Stimulated activated CD4-positive, alpha-beta T cell treated with anti-CD3 and anti-CD28 coated beads, TNF-alpha, amount 100 ng/mL, for 4 hours (primary cell): ENCODE measurements at regions not wholly inside any gene's neighbourhood (a gene's known extent, or its start where the extent isn't known, plus 50 kb on each side); places are given as distances from the start of the nearest gene placed in this dataset.
A peak's percentile ranks its signal among the peaks of the same experiment; 100 is the strongest.
"Not testable (repeated sequence)": the region's sequence is repeated elsewhere in the genome, so short reads cannot be mapped to it uniquely, and the experiment has no call there.

Experiments
- DNase-seq, 3 experiments: peaks; one replicate each; pipeline ENCODE4 v3.0.0-alpha.2; 2020; ENCODE audit warnings: low read depth in 3 of 3

GRCh38 chr9:95732802-95733688 lies 142.4 kb upstream of the ERCC6L2 start:
- DNase-seq, result no peak

DNA sequence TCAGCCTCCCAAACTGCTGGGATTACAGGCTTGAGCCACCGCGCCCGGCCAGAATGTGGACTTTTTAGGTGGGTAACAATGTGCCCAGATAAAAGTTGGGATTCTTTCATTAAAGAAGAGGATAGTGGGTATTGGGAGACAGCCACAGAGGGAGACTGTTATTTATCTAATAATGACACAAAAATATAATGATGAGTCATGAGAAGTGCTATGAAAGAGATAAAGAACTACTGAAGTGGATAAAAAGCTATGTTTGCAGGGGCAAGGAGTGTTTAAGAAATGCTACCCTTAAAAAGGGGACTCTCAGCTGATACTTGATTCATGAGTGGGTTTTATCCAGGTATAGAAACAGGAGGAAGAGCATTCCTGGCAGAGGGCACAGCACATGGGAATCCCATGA lies 143.6 kb upstream of the ERCC6L2 start:
- no peak for DNase-seq

DNA sequence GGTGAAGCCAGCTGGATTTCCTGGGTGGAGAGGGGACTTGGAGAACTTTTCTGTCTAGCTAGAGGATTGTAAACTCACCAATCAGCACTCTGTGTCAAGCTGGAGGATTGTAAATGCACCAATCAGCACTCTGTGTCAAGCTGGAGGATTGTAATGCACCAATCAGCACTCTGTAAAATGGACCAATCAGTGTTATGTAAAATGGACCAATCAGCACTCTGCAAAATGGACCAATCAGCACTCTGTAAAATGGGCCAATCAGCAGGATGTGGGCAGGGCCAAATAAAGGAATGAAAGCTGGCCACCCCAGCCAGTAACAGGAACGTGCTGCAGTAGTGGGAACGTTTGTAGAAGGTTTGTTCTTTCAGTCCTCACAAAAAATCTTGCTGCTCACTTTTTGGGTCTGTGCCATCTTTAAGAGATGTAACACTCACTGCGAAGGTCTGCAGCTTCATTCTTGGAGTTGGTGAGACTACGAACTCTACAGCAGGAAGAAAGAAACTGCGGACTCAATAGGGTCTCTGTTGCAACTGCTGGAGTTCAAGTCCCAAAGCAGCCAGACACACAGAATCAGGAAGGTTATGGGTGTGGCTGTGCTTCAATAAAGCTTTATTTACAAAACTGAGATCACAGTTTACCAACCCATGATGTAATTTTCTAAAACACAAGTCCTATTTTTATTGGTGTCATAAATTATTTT lies 145.7 kb upstream of the ERCC6L2 start:
- no peak for DNase-seq

- no peak for DNase-seq
Observed at GRCh38 chr9:95729046-95729445, 146.4 kb upstream of the ERCC6L2 start.

DNA sequence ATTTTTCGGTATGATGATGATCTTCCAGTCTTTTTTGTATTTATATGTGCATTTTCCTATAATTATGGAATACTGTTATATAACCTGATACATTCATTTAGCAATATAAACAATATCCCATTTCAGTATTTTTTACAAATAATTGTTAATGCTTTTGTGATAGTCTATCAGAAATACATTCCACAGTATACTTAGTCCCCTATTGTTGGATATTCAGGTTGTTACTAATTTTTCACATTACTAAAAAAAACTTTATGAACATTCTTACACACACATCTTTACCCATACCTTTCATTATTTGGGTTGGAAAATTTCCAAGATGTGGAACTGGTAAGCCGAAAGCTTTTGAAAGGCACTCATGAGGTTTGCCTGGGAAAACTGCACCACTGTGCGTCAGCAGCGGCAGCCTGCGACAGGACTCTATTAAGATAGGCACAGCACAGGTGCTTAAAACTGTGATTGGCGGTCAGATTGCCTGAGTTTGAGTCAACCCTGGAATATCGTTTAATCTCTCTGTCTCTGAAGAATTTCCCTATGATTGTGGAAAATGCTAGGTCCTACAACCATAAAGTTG lies 147.5 kb upstream of the ERCC6L2 start:
- DNase-seq, result no peak

DNA sequence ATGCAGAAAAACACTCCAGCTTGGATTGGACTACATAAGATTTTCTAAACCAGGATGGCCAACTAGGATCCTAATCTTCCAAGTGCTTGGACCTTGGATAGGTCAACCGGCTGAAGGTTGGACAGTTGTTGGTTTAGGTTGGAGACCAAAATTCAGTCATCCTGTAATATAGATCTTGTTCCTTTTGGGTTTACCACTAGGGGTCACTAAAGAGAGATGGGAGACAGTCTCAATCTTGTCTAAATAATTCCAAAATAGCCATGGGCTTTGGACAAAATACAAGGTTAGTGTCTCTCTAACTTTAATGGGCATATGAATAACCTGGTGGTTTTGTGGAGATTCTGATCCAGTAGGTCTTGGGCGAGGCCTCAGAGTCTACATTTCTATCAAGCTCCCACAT lies 148.7 kb upstream of the ERCC6L2 start:
- no peak for DNase-seq

GRCh38 chr9:95725045-95725444 lies 150.4 kb upstream of the ERCC6L2 start:
- DNase-seq, result peak in 1 of 3 experiments; percentile 2

DNA sequence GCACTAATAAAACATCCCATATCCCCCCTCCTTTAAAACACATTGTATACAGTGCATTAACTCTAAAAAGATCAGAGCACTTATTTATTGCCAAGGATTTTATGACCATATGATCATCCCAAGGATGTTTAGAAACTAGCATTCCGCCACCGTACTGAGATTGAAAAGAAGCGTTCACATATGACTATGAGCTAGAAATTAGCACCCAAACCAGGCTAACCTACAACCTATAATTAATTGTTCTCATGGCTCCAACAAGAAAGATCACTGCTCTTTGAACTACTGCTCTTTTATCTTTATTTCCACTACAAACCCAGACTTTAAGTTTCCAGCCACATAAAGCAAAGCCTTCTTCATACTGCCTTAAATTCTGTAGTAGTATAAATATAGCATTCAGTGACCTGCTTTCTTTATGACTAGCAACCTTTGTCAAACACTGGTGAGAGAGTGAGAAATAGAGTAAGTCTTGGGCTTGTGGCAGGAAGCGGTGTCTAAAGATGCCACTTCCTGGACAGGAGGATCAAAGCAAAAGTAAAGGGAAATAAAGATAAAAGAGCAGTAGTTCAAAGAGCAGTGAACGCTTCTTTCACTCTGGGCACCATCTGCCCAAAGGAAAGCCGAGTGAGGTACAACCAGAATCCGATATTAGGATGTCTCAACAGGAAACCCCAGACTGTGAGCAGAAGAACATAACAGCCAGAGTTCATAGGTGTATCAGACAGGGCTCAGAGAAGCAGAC lies 151.1 kb upstream of the ERCC6L2 start:
- DNase-seq, result peak in 2 of 3 experiments; percentile 15 to 18

- no peak for DNase-seq
Observed at GRCh38 chr9:95722141-95722540, 153.3 kb upstream of the ERCC6L2 start.

- DNase-seq, result no peak
Observed at GRCh38 chr9:95721061-95721531, 154.4 kb upstream of the ERCC6L2 start.

DNA sequence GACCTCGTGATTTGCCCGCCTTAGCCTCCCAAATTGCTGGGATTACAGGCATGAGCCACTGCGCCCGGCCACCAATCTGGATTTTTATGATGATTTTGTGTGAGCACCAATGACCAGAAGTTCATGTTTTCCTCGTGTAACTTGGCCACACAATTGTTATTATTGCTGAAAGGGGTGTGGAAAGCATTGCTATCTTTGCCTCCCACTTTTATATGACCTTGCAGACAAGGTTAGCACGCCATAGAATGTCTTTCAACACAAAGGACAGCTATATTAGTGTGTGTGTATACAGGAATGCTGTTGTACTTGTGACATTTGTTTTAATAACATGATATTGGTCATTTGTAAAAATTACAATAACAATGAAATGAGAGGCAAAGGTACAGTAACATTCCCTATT lies 155.0 kb upstream of the ERCC6L2 start:
- no peak for DNase-seq

DNA sequence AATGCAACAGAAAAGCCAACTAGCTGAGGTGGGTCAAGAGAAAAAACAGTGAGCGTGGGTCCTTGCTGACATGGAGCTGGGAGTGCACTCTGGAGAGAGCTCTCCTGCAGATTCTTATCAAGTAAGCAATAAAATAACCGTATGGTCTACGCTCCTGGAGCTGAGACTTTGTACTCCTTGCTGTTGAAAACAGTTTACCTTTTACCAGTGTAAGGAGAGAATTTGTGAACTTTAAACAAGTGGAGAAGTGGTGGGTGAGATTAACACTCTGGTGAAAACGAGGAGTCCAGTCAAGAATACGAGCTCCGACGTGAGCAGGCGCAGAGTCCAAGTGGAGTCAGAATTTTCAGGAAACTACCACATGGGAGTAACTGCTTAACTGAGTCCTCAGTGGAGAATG lies 156.1 kb upstream of the ERCC6L2 start:
- DNase-seq, result no peak

- DNase-seq, result no peak
Observed at GRCh38 chr9:95718263-95718662, 157.2 kb upstream of the ERCC6L2 start.

DNA sequence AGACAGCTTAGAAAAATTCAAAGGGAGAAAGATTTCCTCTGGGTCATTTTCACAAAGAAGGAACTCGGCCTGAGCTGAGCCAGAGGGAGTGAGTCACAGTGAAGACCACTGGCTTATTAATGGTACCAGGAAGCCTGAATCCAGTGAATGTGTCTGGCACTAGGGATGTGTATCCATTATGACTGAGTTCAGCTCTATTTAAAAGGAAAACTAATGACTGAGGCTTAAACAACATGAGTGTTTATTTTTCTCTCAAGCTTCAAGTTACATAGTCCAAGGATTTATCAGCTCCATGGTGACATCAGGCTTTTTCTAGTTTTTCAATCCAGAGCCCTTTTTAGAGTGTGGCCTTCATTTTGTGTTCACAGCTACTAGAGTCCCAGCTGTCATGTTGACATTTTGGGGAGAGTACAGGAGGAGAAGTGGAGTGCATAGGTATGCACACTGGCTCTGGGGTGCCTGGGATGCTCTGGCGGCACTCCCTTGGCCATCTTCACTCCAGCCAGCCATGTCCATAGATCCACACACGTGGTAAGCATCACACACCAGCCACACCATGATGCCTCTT lies 159.5 kb upstream of the ERCC6L2 start:
- no peak for DNase-seq

DNA sequence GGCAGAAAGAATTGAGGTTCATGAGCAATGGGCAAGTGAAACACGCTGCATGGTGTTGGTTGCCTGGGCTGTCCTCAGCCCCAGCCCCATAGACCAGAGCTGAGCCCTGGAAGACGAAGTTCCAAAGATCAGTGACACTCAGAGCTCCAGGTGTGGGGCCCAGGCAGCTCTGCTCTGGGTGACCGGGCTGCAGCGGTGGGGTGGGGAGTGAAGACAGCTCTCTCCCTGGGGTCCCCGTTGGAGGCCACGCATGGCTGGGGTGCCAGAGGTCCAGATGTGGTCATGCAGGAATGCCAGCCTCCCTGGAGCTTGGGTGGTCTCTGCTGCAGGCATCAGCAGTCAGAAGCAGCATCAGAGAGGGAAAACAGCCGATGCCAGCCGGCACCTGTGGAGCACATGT lies 165.0 kb upstream of the ERCC6L2 start:
- no peak for DNase-seq

GRCh38 chr9:95696701-95697100 lies 178.8 kb upstream of the ERCC6L2 start:
- no peak for DNase-seq

DNA sequence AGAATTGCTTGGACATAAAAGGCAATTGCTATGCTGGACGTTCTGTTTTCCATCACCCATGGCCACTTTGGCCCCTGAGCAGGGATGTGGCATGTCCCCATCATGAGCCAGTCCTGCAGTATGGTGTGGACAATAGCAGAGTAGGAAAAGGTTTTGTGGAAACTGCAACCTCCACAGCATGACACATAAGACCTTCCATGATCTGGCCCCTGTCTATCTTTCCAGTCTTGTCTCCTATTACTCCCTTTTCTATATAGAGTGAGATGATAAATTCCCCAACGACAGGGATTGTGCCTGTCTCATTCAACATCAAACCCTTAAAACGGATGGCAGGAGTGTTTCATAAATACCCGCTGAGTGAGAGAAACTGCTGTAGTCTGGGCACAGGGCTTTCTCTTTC lies 174.7 kb upstream of the PTCH1 start:
- no peak for DNase-seq

GRCh38 chr9:95689669-95690068 lies 172.9 kb upstream of the PTCH1 start:
- no peak for DNase-seq

GRCh38 chr9:95684516-95684915 lies 167.7 kb upstream of the PTCH1 start:
- no peak for DNase-seq

DNA sequence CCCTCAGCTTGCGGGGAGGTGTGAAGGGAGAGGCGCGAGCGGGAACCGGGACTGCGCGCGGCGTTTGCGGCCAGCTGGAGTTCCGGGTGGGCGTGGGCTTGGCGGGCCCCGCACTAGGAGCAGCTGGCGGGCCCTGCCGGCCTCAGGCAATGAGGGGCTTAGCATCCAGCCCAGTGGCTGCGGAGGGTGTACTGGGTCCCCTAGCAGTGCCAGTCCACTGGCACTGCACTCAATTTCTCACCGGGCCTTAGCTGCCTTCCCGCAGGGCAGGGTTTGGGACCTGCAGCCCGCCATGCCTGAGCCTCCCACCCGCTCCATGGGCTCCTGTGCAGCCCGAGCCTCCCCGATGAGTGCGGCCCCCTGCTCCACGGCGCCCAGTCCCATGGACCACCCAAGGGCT lies 163.5 kb upstream of the PTCH1 start:
- DNase-seq, result not testable (repeated sequence)

DNA sequence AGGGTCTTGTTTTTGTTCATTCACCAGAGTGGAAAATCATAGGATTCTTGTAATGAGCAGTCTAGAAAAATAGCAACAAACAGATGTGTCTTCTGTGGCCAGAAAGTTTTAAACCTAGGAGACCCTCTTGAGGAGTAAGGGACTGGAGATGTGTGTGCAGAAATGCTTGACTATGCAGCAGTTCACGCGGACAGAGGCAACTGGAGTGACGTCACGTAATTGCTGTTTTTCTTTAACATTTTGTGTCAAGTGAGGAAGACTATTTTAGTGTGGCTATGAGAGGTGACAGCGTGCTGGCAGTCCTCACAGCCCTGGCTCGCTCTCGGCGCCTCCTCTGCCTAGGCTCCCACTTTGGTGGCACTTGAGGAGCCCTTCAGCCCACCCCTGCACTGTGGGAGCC lies 163.1 kb upstream of the PTCH1 start:
- no peak for DNase-seq

DNA sequence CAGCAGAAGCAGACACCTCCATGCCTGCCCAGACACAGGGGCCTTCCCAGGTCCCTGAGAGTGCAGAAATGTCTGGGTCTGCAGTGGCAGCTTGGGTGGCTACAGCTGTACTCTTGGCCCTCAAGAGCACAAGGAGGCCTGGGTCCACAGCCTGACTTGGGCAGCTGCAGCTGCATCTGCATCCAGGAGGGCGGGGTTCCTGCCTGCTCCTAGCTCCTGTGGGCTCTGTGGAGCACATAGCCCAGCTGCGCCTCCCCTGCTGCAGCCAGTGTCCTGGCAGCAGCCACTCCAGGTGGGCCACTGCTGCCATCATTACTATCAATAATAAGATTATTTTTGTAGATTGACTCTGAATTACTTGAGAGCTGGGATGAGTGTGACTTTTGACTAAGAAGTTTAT lies 162.0 kb upstream of the PTCH1 start:
- no peak for DNase-seq
